ENCODE measurements at regions not wholly inside any gene's neighbourhood (a gene's known extent, or its start where the extent isn't known, plus 50 kb on each side); places are given as distances from the start of the nearest gene placed in this dataset.

DNA sequence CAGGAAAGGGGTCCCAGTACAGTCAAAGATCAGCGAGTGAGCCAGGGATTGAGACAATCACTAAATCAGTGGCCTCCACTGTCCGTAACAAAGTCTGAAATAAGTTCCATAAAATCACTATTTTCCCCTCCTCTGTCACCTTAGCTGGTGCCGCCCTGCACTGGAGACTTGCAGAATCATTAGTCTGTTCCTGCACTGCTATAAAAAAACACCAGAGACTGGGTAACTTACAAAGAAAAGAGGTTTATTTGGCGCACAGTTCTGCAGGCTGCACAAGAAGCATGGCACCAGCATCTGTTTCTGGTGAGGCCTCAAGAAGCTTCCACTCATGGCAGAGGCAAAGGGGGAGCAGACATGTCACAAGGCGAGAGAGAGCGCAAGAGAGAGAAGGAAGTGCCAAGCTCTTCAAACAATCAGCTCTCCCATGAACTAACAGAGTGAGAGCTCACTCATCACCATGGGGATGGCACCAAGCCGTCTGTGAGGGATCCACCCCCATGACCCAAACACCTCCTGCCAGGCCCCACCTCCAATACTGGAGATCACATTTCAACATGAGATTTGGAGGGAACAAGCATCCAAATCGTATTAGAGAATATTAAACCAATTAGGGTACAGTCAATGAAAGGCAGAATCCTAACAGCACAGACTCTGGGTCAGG, 129.8 kb upstream of the TIAM1 start:
- no peak for DNase-seq (ENCODE audit: low spot score)
- Histone ChIP-seq H3K4me1 (ENCODE audit: control insufficient read depth in 1 of 2, low read depth in 2 of 2) (no peaks in the 10 kb centered on the region), H3K27me3 (replicated peaks; ENCODE audit: insufficient read depth) (no peaks in the 10 kb centered on the region), H3K36me3 (no peaks in the 10 kb centered on the region), H3K4me3 (no peak overlapping the region), H3K27ac (no peak overlapping the region), H3K9me3 (no peaks in the 10 kb centered on the region)
- TF ChIP-seq, protein P1, sequence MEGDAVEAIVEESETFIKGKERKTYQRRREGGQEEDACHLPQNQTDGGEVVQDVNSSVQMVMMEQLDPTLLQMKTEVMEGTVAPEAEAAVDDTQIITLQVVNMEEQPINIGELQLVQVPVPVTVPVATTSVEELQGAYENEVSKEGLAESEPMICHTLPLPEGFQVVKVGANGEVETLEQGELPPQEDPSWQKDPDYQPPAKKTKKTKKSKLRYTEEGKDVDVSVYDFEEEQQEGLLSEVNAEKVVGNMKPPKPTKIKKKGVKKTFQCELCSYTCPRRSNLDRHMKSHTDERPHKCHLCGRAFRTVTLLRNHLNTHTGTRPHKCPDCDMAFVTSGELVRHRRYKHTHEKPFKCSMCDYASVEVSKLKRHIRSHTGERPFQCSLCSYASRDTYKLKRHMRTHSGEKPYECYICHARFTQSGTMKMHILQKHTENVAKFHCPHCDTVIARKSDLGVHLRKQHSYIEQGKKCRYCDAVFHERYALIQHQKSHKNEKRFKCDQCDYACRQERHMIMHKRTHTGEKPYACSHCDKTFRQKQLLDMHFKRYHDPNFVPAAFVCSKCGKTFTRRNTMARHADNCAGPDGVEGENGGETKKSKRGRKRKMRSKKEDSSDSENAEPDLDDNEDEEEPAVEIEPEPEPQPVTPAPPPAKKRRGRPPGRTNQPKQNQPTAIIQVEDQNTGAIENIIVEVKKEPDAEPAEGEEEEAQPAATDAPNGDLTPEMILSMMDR (IDR thresholded peaks at IDR 0.05), result no peak
- no peak for ATAC-seq (ENCODE audit: insufficient number of reproducible peaks, low FRiP score, low read depth)

DNA sequence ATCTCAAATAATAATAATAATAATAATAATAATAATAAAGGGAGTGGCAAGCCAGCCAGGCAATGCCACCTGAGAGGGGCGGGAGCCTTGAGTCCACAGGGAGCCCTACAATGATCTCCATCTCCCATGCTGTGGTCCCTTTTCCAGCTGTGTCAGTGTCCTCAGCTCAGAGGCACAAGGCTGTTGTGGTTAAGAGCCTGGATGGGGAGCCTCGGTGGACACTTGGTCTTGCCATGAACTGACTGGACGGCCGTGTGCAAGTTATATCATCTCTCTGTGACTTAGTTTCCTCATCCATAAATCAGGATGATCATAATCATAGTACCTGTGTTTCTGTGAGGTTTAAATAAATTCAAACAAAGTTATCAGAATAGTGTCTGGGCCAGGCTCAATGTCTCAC, 127.8 kb upstream of the TIAM1 start:
- no peaks in the 10 kb centered on the region for H3K36me3 ChIP-seq
- H3K27ac ChIP-seq, result no peak overlapping the region
- H3K4me3 ChIP-seq, result no peak overlapping the region
- no peak for DNase-seq (ENCODE audit: low spot score)
- H3K27me3 ChIP-seq (replicated peaks; ENCODE audit: insufficient read depth), result no peaks in the 10 kb centered on the region
- no peaks in the 10 kb centered on the region for H3K9me3 ChIP-seq
- TF ChIP-seq, protein P1 (IDR thresholded peaks at IDR 0.05), result no peak
- no peaks in the 10 kb centered on the region for H3K4me1 ChIP-seq (ENCODE audit: control insufficient read depth in 1 of 2, low read depth in 2 of 2)
- ATAC-seq (ENCODE audit: insufficient number of reproducible peaks, low FRiP score, low read depth), result no peak

DNA sequence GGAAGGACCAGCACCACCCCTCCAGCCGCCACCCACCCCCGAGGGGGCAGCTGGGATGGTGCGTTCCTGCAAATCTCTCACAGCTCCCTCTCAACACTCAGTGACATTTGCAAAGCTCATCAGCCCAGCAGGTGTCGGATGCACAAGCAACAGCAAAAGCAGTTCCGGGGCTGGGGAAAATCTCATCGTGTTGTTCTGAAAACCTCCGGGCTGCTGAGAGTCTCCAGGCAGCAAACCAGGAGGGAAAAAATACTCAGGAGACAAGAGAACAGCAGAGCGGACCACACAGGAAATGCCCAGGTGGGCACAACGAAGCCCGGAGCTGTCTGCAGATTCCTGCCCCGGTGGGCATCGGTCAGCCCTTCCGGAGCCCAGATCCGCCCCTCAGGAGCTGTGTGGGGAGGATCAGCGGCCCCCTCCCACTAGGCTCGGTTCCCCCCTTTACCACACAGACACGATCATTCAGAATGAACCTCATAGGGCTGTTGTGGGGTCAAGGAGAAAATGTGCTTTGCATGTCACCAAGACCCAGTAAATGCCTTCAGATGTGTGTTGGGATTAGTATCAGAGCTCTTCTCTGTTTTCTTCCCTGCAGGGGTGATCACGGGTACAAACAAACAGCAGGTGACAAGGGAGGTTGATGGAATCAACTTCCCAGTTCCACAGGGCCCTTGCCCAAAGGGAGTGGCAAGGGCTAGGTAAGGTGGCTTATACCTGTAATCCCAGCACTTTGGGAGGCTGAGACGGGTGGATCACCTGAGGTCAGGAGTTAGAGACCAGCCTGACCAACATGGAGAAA, 127.0 kb upstream of the TIAM1 start:
- H3K27me3 ChIP-seq (replicated peaks; ENCODE audit: insufficient read depth), result no peaks in the 10 kb centered on the region
- H3K27ac ChIP-seq, result no peak overlapping the region
- no peaks in the 10 kb centered on the region for H3K4me1 ChIP-seq (ENCODE audit: control insufficient read depth in 1 of 2, low read depth in 2 of 2)
- TF ChIP-seq, protein P1 (IDR thresholded peaks at IDR 0.05), result no peak
- ATAC-seq (ENCODE audit: insufficient number of reproducible peaks, low FRiP score, low read depth), result no peak
- DNase-seq (ENCODE audit: low spot score), result no peak
- H3K36me3 ChIP-seq, result no peaks in the 10 kb centered on the region
- no peak overlapping the region for H3K4me3 ChIP-seq
- no peaks in the 10 kb centered on the region for H3K9me3 ChIP-seq

DNA sequence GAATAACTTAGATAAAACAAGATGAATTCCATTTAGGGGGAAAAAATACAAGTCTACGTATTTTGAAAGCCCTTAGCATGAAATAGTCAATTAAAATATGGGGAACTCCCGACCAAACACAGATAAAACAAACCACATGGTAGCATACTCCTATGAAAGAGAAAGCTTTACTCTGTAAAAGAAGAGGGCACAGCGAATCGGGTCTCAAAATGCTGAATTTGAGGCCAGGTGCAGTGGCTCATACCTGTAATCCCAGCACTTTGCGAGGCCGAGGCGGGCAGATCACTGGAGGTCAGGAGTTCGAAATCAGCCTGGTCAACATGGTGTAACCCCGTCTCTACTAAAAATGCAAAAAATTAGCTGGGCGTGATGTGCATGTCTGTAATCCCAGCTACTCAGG, 116.9 kb upstream of the TIAM1 start:
- DNase-seq (ENCODE audit: low spot score), result no peak
- Histone ChIP-seq H3K9me3 (no peaks in the 10 kb centered on the region), H3K27me3 (replicated peaks; ENCODE audit: insufficient read depth) (no peaks in the 10 kb centered on the region), H3K36me3 (no peaks in the 10 kb centered on the region), H3K4me1 (ENCODE audit: control insufficient read depth in 1 of 2, low read depth in 2 of 2) (no peaks in the 10 kb centered on the region), H3K4me3 (no peak overlapping the region), H3K27ac (no peak overlapping the region)
- TF ChIP-seq, protein P1 (IDR thresholded peaks at IDR 0.05), result no peak
- ATAC-seq (ENCODE audit: insufficient number of reproducible peaks, low FRiP score, low read depth), result no peak

DNA sequence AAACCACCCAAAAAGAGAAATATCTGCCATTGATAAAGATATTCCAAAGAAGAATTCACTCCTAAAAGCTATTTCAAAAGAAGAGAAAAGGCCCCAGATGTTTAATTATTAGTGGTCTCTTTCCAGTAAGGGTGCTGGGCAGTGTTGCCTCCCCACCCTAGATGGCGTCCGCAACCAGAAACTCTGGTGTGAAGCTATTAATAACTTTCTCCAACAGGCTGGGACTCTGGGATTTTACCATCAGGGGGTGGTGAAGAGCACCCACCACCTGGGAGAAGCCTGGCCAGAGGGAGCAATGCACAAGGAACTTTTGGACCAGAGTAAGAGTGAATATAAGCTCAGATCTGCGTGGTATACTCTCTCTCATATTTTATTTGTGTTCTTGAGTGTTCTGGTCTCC, 115.4 kb upstream of the TIAM1 start:
- H3K4me3 ChIP-seq, result no peak overlapping the region
- H3K36me3 ChIP-seq, result no peaks in the 10 kb centered on the region
- H3K4me1 ChIP-seq (ENCODE audit: control insufficient read depth in 1 of 2, low read depth in 2 of 2), result no peaks in the 10 kb centered on the region
- TF ChIP-seq, protein P1 (IDR thresholded peaks at IDR 0.05), result no peak
- no peaks in the 10 kb centered on the region for H3K27me3 ChIP-seq (replicated peaks; ENCODE audit: insufficient read depth)
- DNase-seq (ENCODE audit: low spot score) (no peak), ATAC-seq (ENCODE audit: insufficient number of reproducible peaks, low FRiP score, low read depth) (no peak)
- no peaks in the 10 kb centered on the region for H3K9me3 ChIP-seq
- H3K27ac ChIP-seq, result no peak overlapping the region

Measured in thoracic aorta (tissue), 2 donors.